Astrocyte of the hippocampus (primary cell): ENCODE measurements at regions not wholly inside any gene's neighbourhood (a gene's known extent, or its start where the extent isn't known, plus 50 kb on each side); places are given as distances from the start of the nearest gene placed in this dataset.
"Not testable (repeated sequence)": the region's sequence is repeated elsewhere in the genome, so short reads cannot be mapped to it uniquely, and the experiment has no call there.

Experiments used
- DNase-seq: peaks from one replicate; pipeline ENCODE4 v3.0.0; 2011; ENCODE audit warnings: low read depth, low spot score

DNA sequence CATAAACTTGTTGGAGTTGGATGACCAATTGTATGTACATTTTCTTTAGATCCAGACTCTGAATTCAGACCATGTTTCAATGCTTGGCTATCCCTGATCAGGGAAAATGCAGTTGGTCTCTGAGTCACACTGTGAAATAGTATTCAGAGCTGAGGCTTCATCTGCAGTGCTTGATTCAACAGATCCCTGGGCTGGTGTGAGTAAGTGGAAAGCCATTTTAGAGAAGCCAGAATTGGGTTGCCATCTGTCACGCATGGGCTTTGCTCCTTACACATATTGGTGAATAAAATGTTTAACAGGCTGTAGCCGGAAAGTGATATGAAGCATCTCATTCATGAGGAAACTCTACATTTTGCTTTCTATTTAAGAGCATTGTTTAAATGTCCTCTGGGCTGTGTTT is 50.0 kb upstream of the ACYP2 start:
- peak; percentile 89 for DNase-seq

GRCh38 chr2:54063967-54064535 is 51.4 kb upstream of the ACYP2 start:
- DNase-seq, result no peak

DNA sequence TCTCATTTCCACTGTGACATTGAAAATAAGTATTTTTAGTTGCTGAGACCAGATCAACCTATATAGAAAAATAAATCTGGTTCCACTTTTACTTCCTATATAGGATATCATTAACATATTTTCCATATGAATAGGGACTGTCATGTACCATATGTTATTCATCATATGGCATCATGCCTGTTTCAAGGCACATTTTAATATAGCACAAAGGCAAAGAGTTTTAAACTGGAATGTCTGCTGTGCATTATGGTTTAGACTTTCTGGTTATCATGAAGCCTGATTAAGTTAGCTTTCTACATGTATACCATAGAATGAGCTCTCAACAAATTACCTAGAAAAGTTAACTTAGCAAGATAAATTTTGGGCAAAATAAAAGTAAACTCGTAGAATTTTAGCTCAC is 53.0 kb upstream of the ACYP2 start:
- no peak for DNase-seq

DNA sequence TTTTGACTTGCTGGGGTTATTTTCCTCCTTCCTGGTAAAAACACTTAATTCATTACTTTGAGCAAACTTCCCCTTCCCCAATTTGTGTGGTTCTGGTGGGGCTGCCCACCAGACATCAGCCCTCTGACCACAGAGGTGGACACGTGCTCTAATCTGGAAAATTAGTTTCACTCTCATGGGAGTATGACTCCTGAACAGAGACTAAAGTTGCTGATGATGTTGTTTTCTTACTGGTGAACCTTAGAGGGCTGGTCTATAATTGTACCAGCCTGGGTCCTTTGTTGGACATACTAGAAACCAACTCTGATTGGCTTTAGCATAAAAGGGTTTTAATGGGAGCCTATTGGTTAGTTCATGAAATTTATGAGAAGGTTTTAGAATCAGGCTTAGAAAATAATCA is 54.1 kb upstream of the ACYP2 start:
- no peak for DNase-seq

- DNase-seq, result no peak
These were observed 55.4 kb upstream of the ACYP2 start for GRCh38 chr2:54059986-54060385.

DNA sequence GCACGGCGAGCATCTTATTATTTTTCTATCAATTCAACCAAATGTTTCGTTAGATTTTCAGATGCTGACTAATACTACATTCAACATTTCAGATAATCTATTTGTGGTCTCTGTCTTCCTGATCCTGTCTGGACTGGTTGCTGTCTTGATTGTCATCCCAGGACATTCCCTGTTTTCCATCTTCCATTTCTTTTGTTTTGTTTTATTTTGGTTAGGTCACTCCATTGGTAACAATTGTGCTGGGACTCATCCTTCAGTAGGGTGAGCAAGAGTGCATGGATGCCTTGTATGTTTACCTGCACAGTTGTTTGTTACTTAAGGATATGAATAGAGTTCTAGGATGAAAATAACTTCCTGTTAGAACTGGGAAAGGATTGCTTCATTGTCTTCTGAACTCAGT is 55.9 kb upstream of the ACYP2 start:
- no peak for DNase-seq

DNA sequence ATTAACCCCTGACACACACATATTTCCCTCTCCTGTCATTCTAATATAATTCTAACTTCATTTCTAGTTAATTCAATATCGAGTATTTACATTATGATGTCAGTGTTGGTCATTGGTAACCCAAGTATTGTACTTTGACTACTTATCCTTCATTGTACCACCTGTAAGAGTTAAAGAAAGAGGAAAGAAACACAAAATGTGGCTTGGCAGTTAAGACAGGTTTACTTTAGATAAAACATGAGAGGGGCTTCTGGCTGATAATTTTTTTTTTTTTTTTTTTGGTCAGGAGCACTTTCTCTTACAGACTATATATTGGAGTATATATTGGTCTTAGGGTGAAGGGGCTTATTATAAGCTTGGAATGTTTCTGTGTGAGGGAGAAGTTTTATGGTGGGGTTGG is 57.0 kb upstream of the ACYP2 start:
- DNase-seq, result no peak

- DNase-seq, result no peak
These were observed 60.6 kb upstream of the ACYP2 start for GRCh38 chr2:54054774-54055173.

DNA sequence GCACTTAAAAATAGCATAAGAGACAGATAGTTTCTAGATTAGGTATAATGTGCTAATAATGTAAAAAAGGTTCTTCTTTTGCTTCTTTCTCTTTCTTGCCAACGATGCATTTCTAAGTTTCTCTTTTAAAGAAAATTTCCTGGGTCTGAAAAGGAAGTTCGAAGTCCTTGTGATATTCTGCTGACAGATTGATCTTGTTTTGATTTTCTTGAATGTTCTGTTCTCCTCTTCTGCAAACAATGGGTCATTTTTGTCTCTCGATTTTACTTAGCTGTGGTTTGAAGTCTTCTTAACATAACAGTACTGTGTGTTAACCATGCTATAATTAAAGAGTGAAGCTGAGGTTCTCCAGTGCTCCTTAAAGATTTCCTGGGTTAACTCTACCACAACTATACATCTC is 61.1 kb upstream of the ACYP2 start:
- no peak for DNase-seq

DNA sequence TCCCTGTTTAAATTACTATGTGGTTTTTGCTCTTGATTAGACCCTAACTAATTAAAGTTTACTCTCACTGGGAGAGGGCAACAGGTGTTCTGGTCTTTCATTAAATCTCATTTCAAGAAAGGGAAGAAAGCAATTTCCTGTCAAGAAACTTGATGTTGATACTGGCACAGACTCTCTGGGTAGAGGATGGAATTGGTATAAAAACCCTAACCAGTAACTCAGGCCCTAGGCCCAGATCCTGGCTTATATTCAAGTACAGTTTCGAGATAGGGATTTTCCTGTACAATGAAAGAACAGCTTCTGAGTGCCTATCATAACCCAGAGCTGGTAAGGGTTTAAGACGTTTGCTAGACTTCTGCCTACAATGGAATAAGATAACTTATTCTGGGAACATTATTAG is 61.6 kb upstream of the ACYP2 start:
- DNase-seq, result no peak

DNA sequence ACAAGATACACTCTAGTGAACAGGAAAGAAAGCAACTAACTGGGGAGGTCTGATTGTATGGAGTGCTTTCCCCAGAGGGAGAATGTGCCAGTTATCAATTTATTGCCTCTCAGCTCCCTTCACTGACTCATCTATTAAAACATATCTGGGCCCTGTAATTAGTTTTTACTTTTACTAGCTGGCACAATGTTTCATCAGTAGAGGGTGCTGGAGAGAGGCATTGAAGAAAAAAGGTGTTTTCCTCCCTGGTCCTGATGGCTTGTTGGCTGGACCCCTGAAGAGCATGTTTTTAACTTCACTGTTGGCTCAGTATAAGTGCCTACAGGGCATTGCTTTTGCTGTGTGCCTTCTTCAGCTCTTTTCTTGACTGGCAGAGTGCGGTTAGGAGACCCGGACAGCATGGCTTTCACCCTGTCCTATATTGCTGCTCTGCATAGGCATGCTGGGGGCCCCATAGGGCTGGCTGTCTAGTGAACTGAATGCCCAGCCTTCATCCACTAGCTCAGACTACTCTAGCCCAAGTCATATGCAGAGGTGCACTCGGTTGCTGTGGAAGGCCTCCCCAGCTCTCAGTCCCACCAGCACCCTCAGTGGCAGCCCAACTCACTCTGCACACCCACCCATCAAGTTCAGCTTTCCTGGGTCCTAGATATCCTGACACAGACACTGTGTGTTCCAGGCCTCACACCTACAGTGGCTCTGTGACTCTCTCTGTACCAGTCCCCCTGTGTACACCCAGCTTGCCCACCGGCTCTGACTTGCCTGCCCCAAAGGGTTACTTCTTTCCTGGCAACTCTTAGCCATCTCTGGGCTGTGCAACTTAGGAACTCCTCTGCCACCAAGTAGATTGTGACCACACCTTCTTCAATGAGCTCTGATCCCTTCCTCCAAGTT is 62.3 kb upstream of the ACYP2 start:
- no peak for DNase-seq

DNA sequence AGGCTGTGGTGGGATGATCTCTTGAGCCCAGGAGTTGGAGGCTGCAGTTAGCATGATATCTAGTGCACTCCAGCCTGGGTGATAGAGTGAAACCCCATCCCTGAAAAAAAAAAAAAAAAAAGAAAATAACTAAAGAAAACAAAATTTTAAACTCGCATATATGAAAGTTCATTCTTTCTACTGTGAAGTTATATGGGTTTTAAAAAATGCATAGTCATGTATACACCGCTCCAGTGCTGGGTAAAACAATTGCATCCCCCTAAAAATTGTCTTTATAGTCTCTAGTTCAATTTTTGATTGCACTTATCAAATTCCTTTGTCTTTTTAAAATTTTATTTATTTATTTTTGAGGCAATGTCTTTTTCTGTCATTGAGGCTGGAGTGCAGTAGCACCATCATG is 65.0 kb upstream of the ACYP2 start:
- DNase-seq, result no peak

DNA sequence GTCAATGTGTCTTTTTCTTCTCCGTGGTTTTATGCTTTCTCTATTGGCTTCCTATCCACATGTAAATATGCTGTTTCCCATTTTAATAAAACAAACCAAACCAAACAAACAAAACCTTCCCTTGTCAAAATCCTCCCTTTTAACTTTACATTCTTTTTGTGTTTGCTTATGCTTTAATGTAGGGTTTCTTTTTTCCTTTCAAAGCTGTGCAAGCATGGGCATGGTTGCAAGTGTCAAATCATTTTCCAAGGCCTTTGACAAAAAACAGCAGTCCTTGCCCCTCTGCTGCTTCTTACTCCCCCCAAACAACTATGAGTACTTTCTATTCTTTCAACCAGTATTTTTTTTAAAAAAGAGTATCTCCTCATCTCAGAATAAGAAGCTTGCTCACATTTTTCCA is 66.0 kb upstream of the ACYP2 start:
- DNase-seq, result no peak

DNA sequence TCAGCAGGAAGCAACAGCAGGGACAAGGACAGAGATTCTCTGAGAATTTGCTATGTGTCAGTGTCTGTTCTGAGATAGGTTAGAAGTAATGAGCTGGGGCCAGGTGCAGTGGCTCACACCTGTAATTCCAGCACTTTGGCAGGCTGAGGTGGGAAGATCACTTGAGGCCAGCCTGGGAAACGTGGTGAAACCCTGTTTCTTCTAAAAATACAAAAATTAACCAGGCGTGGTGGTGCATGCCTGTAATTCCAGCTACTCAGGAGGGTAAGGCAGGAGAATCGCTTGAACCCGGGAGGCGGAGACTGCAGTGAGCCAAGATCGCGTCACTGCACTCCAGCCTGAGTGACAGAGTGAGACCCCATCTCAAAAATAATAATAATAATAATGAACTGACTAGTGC is 66.5 kb upstream of the ACYP2 start:
- DNase-seq, result not testable (repeated sequence)

DNA sequence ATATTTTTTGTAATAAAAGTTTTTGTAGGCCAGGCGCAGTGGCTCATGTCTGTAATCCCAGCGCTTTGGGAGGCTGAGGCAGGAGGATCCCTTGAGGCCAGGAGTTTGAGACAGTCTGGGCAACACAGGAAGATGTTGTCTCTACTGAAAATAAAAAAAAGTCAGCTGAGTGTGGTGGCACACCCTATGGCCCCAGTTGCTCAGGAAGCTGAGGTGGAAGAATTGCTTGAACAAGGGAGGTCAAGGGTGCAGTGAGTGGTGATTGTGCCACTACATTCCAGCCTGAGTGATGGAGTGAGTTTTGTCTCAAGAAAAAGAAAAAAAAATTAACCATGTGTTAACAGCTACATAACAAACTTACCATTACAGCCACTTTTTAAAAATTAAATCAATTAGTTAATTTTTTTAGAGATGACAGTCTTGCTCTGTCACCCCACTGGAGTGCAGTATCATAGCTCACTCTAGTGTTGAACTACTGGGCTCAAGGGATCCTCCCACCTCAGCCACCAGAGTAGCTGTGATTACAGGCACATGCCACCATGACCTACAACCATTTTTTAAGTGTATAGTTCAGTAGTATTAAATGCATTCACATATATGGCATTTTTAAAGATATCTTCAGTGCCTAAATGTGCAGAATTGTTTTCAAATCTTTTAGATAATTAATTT is 67.2 kb upstream of the ACYP2 start:
- no peak for DNase-seq

DNA sequence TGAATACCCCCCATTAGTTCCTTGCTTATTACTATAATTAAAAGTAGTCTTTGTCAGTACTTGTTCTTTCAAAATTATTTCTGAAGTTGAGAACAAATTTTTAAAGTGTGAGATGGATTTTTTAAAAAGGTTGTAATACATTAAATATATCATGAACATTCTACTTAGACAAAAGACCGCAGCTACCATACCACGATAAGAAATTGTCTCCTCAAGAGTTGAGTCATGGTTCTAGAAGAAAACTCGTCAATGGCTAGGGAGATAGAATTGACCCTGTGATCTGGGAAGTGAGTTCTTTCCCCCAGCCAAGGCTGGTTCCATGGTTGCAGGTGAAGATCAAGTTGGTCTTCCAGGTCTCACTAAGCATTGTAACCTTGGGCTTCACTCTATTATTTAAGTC is 67.8 kb upstream of the ACYP2 start:
- DNase-seq, result no peak

DNA sequence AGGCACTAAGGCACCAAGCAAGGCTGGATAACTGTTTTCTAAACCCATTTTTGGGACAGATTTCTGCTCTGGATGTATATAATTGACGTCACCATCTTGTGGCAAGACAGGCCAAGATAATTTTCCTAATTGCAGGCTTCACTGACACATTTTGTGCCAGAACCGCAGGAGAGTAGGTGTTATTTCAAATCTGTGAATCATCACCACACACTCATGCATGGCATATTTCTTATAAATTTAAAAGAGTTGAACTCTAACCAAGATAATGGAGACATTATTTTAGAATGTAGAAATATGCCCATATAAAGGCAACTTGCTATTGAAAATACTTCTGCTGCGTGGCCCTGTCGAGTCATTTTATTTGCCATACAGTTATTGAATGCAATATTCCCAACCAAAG is 68.3 kb upstream of the ACYP2 start:
- peak; percentile 47 for DNase-seq

- DNase-seq, result no peak
These were observed 72.3 kb upstream of the PSME4 start for GRCh38 chr2:54042897-54043620.

GRCh38 chr2:54042341-54042740 is 71.5 kb upstream of the PSME4 start:
- DNase-seq, result peak; percentile 10

- DNase-seq, result peak; percentile 6
These were observed 70.3 kb upstream of the PSME4 start for GRCh38 chr2:54041135-54041534.

- no peak for DNase-seq
These were observed 69.9 kb upstream of the PSME4 start for GRCh38 chr2:54040685-54041084.

DNA sequence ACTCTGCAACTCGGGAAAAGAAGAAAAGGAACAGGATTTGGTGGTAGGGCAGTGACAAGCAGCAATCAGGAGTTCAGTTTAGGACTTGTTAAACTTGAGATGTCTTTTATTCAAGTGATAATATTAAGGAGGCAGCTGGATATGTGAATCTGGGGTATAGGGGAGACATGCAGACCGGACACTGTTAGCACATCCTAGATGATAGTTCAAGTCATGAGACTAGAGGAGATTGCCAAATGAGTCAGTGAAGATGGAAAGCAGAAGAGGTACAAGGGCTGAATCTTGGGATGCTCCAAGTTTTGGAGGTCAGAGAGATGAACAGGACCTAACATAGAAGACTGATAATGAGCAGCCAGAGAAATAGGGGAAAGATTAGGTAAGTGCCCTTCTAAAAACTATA is 69.5 kb upstream of the PSME4 start:
- no peak for DNase-seq
